ENCODE measurements at regions not wholly inside any gene's neighbourhood (a gene's known extent, or its start where the extent isn't known, plus 50 kb on each side); places are given as distances from the start of the nearest gene placed in this dataset.

GRCh38 chr12:72146495-72146894 is 125.7 kb upstream of the TRHDE start:
- no peak overlapping the region for H3K27ac Mint-ChIP-seq
- intact Hi-C loops (cut with DNase I, micrococcal nuclease), result no loop called here
- POLR2A ChIA-PET, result no interaction called here
- H3K36me3 ChIP-seq (ENCODE audit: insufficient read depth, low read length), result no peaks in the 10 kb centered on the region
- H3K4me3 ChIP-seq (ENCODE audit: low read length), result no peak overlapping the region
- peaks cover 0 to 7% of the 10 kb centered on the region in 2 experiments for H3K9me3 ChIP-seq (ENCODE audit: control insufficient read depth in 1 of 2, insufficient read depth in 1 of 2, low read length in 2 of 2)
- H3K27me3 ChIP-seq (ENCODE audit: control insufficient read depth in 1 of 2, insufficient read depth in 2 of 2, low read length in 2 of 2), result no peaks in the 10 kb centered on the region
- no peak for ATAC-seq (ENCODE audit: poor library complexity)
- no peaks in the 10 kb centered on the region for H3K4me1 Mint-ChIP-seq (ENCODE audit: low read depth)
- DNase-seq, result no peak
- CTCF ChIA-PET, result no interaction called here
- H3K27ac ChIP-seq (ENCODE audit: low read depth in 1 of 2, low read length in 2 of 2), result no peak overlapping the region
- H3K4me1 ChIP-seq (ENCODE audit: insufficient read depth, low read length), result no peaks in the 10 kb centered on the region
- peaks cover 3% of the 10 kb centered on the region for H3K9me3 Mint-ChIP-seq
- H3K27me3 Mint-ChIP-seq, result no peaks in the 10 kb centered on the region
- TF ChIP-seq CTCF (IDR thresholded peaks at IDR 0.05), result no peak
- H3K4me3 Mint-ChIP-seq, result no peak overlapping the region
- H3K36me3 Mint-ChIP-seq (ENCODE audit: low read depth), result no peaks in the 10 kb centered on the region

GRCh38 chr12:72148709-72149108 is 123.5 kb upstream of the TRHDE start:
- Mint-ChIP-seq H3K36me3 (ENCODE audit: low read depth) (no peaks in the 10 kb centered on the region), H3K4me1 (ENCODE audit: low read depth) (no peaks in the 10 kb centered on the region), H3K9me3 (peaks cover 3% of the 10 kb centered on the region), H3K27me3 (no peaks in the 10 kb centered on the region), H3K4me3 (no peak overlapping the region), H3K27ac (no peak overlapping the region)
- Histone ChIP-seq H3K4me3 (ENCODE audit: low read length) (no peak overlapping the region), H3K4me1 (ENCODE audit: insufficient read depth, low read length) (no peaks in the 10 kb centered on the region), H3K27ac (ENCODE audit: low read depth in 1 of 2, low read length in 2 of 2) (no peak overlapping the region), H3K36me3 (ENCODE audit: insufficient read depth, low read length) (no peaks in the 10 kb centered on the region), H3K9me3 (ENCODE audit: control insufficient read depth in 1 of 2, insufficient read depth in 1 of 2, low read length in 2 of 2) (peaks cover 0 to 7% of the 10 kb centered on the region in 2 experiments), H3K27me3 (ENCODE audit: control insufficient read depth in 1 of 2, insufficient read depth in 2 of 2, low read length in 2 of 2) (no peaks in the 10 kb centered on the region)
- ATAC-seq (ENCODE audit: poor library complexity) (no peak), DNase-seq (no peak)
- ChIA-PET CTCF (no interaction called here), POLR2A (no interaction called here)
- intact Hi-C loops (cut with DNase I, micrococcal nuclease), result no loop called here
- TF ChIP-seq CTCF (IDR thresholded peaks at IDR 0.05), result no peak

- Mint-ChIP-seq H3K27ac (no peak overlapping the region), H3K27me3 (no peaks in the 10 kb centered on the region), H3K4me3 (no peak overlapping the region), H3K4me1 (ENCODE audit: low read depth) (no peaks in the 10 kb centered on the region), H3K9me3 (no peaks in the 10 kb centered on the region), H3K36me3 (ENCODE audit: low read depth) (no peaks in the 10 kb centered on the region)
- no peaks in the 10 kb centered on the region for H3K9me3 ChIP-seq (ENCODE audit: control insufficient read depth in 1 of 2, insufficient read depth in 1 of 2, low read length in 2 of 2)
- no peak for ATAC-seq (ENCODE audit: poor library complexity)
- H3K27ac ChIP-seq (ENCODE audit: low read depth in 1 of 2, low read length in 2 of 2), result no peak overlapping the region
- ChIA-PET POLR2A (no interaction called here), CTCF (no interaction called here)
- H3K4me3 ChIP-seq (ENCODE audit: low read length), result no peak overlapping the region
- H3K36me3 ChIP-seq (ENCODE audit: insufficient read depth, low read length), result no peaks in the 10 kb centered on the region
- TF ChIP-seq CTCF (IDR thresholded peaks at IDR 0.05), result no peak
- intact Hi-C loops (cut with DNase I, micrococcal nuclease), result no loop called here
- no peak for DNase-seq
- no peaks in the 10 kb centered on the region for H3K4me1 ChIP-seq (ENCODE audit: insufficient read depth, low read length)
- H3K27me3 ChIP-seq (ENCODE audit: control insufficient read depth in 1 of 2, insufficient read depth in 2 of 2, low read length in 2 of 2), result no peaks in the 10 kb centered on the region
These were observed 109.3 kb upstream of the TRHDE start for GRCh38 chr12:72162875-72163274.
